DMS 273 (cell line): ENCODE measurements at regions not wholly inside any gene's neighbourhood (a gene's known extent, or its start where the extent isn't known, plus 50 kb on each side); places are given as distances from the start of the nearest gene placed in this dataset.

Experiments
- DNase-seq: peaks from one replicate; lab custom pipeline; 2025; ENCODE audit not compliant: unreplicated experiment; lab: John Stamatoyannopoulos, UW

- DNase-seq: peak; percentile 72
These were observed 122.5 kb downstream of the PHLDA1 start for GRCh38 chr12:75908961-75909605.

GRCh38 chr12:75905922-75906321 lies 125.7 kb downstream of the PHLDA1 start:
- DNase-seq: no peak

GRCh38 chr12:75900781-75901254 lies 130.8 kb downstream of the PHLDA1 start:
- DNase-seq: no peak

GRCh38 chr12:75900226-75900625 lies 131.3 kb downstream of the PHLDA1 start:
- DNase-seq: no peak

GRCh38 chr12:75894965-75895754 lies 136.4 kb downstream of the PHLDA1 start:
- no peak for DNase-seq

- DNase-seq: no peak
These were observed 137.8 kb downstream of the PHLDA1 start for GRCh38 chr12:75893765-75894164.

GRCh38 chr12:75892731-75893408 lies 138.7 kb downstream of the PHLDA1 start:
- DNase-seq: no peak

GRCh38 chr12:75891072-75891471 lies 140.5 kb downstream of the PHLDA1 start:
- DNase-seq: no peak

GRCh38 chr12:75890660-75891059 lies 140.9 kb downstream of the PHLDA1 start:
- DNase-seq: no peak

GRCh38 chr12:75890141-75890540 lies 141.4 kb downstream of the PHLDA1 start:
- no peak for DNase-seq

- no peak for DNase-seq
These were observed 142.5 kb downstream of the PHLDA1 start for GRCh38 chr12:75888874-75889613.

- DNase-seq: no peak
These were observed 143.2 kb downstream of the PHLDA1 start for GRCh38 chr12:75888399-75888798.

GRCh38 chr12:75887979-75888378 lies 143.6 kb downstream of the PHLDA1 start:
- DNase-seq: no peak

GRCh38 chr12:75884465-75884985 lies 147.1 kb downstream of the PHLDA1 start:
- DNase-seq: no peak

GRCh38 chr12:75883241-75883640 lies 148.3 kb downstream of the PHLDA1 start:
- peak; percentile 46 for DNase-seq

GRCh38 chr12:75882421-75882820 lies 149.2 kb downstream of the PHLDA1 start:
- DNase-seq: peak; percentile 38

- no peak for DNase-seq
These were observed 149.7 kb downstream of the PHLDA1 start for GRCh38 chr12:75881920-75882319.

- peak; percentile 59 for DNase-seq
These were observed 153.6 kb downstream of the PHLDA1 start for GRCh38 chr12:75877763-75878621.

GRCh38 chr12:75876832-75877762 lies 154.5 kb downstream of the PHLDA1 start:
- DNase-seq: peak; percentile 37
